ENCODE measurements at regions not wholly inside any gene's neighbourhood (a gene's known extent, or its start where the extent isn't known, plus 50 kb on each side); places are given as distances from the start of the nearest gene placed in this dataset.
"Not testable (repeated sequence)": the region's sequence is repeated elsewhere in the genome, so short reads cannot be mapped to it uniquely, and the experiment has no call there.

DNA sequence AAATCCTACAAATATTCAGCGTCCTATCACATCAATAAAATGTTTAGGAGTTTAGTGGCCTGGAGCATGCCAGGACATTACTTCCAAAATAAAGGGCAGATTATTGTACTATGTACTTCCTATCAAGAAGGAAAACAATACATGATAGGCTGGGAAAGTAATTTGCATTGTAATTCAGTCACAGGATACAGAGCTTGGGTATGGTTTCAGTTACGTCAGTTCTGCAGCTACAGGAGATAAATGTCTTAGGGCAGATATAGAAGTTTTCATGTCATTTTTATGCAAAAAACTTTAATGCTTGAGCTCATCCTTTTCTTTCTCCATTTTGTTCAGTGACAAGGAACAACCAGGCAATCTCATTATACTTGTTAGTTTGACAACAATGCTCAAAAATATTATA is 155.2 kb downstream of the NFKBIZ start:
- Histone ChIP-seq H3K4me3 (IDR thresholded peaks at IDR 0.05; ENCODE audit: insufficient read depth, low read depth, low read length) (no peak overlapping the region), H4K20me1 (ENCODE audit: insufficient read depth) (no peaks in the 10 kb centered on the region), H3K9ac (no peak overlapping the region), H3K27ac (no peak overlapping the region), H3K4me2 (no peak overlapping the region), H3K4me1 (ENCODE audit: low read depth, poor library complexity, severe bottlenecking) (no peaks in the 10 kb centered on the region), H3K79me2 (ENCODE audit: insufficient read depth, low read depth) (no peaks in the 10 kb centered on the region), H3K27me3 (ENCODE audit: insufficient read depth, low read depth) (no peaks in the 10 kb centered on the region), H3K36me3 (ENCODE audit: insufficient read depth) (no peaks in the 10 kb centered on the region), H2AFZ (ENCODE audit: low read depth) (no peak overlapping the region)
- TF ChIP-seq, protein P1, sequence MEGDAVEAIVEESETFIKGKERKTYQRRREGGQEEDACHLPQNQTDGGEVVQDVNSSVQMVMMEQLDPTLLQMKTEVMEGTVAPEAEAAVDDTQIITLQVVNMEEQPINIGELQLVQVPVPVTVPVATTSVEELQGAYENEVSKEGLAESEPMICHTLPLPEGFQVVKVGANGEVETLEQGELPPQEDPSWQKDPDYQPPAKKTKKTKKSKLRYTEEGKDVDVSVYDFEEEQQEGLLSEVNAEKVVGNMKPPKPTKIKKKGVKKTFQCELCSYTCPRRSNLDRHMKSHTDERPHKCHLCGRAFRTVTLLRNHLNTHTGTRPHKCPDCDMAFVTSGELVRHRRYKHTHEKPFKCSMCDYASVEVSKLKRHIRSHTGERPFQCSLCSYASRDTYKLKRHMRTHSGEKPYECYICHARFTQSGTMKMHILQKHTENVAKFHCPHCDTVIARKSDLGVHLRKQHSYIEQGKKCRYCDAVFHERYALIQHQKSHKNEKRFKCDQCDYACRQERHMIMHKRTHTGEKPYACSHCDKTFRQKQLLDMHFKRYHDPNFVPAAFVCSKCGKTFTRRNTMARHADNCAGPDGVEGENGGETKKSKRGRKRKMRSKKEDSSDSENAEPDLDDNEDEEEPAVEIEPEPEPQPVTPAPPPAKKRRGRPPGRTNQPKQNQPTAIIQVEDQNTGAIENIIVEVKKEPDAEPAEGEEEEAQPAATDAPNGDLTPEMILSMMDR (conservative IDR thresholded peaks at IDR 0.05; ENCODE audit: low read depth, low read length): no peak

DNA sequence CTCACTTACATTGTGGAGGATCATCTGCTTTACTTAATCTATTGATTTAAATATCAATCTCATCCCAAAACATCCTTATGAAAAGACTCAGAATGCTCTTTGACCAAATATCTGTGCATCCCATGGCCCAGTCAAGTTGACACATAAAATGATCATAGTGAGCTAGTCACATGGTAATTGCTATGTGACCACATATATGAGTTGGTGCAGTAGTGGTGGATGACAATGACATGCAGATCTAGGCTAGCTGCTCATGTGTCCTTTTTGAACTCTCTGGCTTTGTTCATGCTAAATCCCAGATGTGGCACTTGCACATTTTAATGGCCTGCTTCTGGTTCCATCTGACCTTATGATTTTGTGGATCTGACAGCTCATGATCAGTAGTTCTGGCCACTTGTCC is 156.2 kb downstream of the NFKBIZ start:
- no peak overlapping the region for H3K4me2 ChIP-seq
- H3K79me2 ChIP-seq (ENCODE audit: insufficient read depth, low read depth): no peaks in the 10 kb centered on the region
- H3K36me3 ChIP-seq (ENCODE audit: insufficient read depth): no peaks in the 10 kb centered on the region
- H3K9ac ChIP-seq: no peak overlapping the region
- H3K27me3 ChIP-seq (ENCODE audit: insufficient read depth, low read depth): no peaks in the 10 kb centered on the region
- TF ChIP-seq, protein P1 (conservative IDR thresholded peaks at IDR 0.05; ENCODE audit: low read depth, low read length): no peak
- no peak overlapping the region for H2AFZ ChIP-seq (ENCODE audit: low read depth)
- H3K4me3 ChIP-seq (IDR thresholded peaks at IDR 0.05; ENCODE audit: insufficient read depth, low read depth, low read length): no peak overlapping the region
- H3K4me1 ChIP-seq (ENCODE audit: low read depth, poor library complexity, severe bottlenecking): no peaks in the 10 kb centered on the region
- H4K20me1 ChIP-seq (ENCODE audit: insufficient read depth): no peaks in the 10 kb centered on the region
- no peak overlapping the region for H3K27ac ChIP-seq

DNA sequence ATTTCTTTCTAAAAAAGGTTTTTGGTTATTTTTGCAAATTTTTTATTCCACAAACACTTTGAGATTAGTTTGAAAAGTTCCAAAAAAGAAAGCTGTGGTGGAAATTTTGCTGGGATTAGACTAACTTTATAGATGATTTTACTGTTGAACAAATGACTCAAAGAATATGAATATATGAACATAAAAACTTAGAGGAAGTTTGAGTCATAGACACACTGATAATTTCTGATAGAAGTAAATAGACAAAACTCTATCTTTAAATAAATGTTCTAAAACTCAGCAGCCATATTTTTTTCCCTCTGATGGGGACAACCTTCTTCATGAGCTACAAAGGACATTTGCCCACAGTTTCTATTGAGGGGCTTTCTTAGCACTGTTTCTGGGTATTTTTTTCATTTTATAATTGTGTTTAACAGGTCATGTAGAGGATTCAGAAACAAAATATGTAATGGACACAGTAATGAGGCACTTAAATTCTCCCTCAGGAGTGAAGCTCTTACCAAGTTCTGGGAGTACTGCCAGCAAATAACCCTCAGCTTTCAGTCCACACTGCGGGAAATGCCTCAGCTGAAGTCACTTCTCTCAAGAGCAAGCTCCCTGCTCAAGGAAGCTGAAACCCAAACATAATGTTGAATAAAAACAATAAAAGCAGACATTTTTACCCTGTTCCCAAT is 157.6 kb downstream of the NFKBIZ start:
- no peaks in the 10 kb centered on the region for H4K20me1 ChIP-seq (ENCODE audit: insufficient read depth)
- H3K4me2 ChIP-seq: no peak overlapping the region
- H3K36me3 ChIP-seq (ENCODE audit: insufficient read depth): no peaks in the 10 kb centered on the region
- H2AFZ ChIP-seq (ENCODE audit: low read depth): no peak overlapping the region
- no peak overlapping the region for H3K27ac ChIP-seq
- H3K4me1 ChIP-seq (ENCODE audit: low read depth, poor library complexity, severe bottlenecking): no peaks in the 10 kb centered on the region
- H3K27me3 ChIP-seq (ENCODE audit: insufficient read depth, low read depth): no peaks in the 10 kb centered on the region
- TF ChIP-seq, protein P1 (conservative IDR thresholded peaks at IDR 0.05; ENCODE audit: low read depth, low read length): no peak
- no peak overlapping the region for H3K4me3 ChIP-seq (IDR thresholded peaks at IDR 0.05; ENCODE audit: insufficient read depth, low read depth, low read length)
- H3K9ac ChIP-seq: no peak overlapping the region
- no peaks in the 10 kb centered on the region for H3K79me2 ChIP-seq (ENCODE audit: insufficient read depth, low read depth)

DNA sequence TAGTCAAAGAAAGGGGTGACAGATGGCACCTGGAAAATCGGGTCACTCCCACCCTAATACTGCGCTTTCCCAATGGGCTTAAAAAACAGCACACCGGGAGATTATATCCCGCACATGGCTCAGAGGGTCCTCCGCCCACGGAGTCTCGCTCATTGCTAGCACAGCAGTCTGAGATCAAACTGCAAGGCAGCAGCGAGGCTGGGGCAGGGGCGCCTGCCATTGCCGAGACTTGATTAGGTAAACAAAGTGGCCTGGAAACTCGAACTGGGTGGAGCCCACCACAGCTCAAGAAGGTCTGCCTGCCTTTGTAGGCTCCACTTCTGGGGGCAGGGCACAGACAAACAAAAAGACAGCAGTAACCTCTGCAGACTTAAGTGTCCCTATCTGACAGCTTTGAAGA is 159.1 kb downstream of the NFKBIZ start:
- H3K36me3 ChIP-seq (ENCODE audit: insufficient read depth); H2AFZ ChIP-seq (ENCODE audit: low read depth); H3K27ac ChIP-seq; H3K4me3 ChIP-seq (IDR thresholded peaks at IDR 0.05; ENCODE audit: insufficient read depth, low read depth, low read length); H4K20me1 ChIP-seq (ENCODE audit: insufficient read depth); H3K4me1 ChIP-seq (ENCODE audit: low read depth, poor library complexity, severe bottlenecking); H3K9ac ChIP-seq; H3K4me2 ChIP-seq; H3K79me2 ChIP-seq (ENCODE audit: insufficient read depth, low read depth); H3K27me3 ChIP-seq (ENCODE audit: insufficient read depth, low read depth): not testable (repeated sequence)

DNA sequence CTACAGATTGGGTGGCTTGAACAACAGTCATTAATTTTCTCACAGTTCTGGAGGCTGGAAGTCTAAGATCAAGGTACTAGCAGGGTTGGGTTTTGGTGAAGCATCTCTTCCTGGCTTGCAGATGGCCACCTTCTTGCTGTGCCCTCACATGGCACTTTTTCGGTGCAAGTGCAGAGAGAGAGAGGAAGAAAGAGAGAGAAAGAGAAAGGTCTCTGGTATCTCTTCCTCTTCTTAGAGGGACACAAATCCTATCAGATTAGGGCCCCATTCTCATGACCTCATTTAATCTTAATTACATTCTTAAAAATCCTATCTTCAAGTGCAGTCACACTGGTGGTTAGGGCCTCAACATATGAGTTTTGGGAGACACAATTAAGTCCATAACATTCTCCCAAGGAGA is 167.1 kb downstream of the NFKBIZ start:
- Histone ChIP-seq H3K27me3 (ENCODE audit: insufficient read depth, low read depth) (no peaks in the 10 kb centered on the region), H4K20me1 (ENCODE audit: insufficient read depth) (no peaks in the 10 kb centered on the region), H3K79me2 (ENCODE audit: insufficient read depth, low read depth) (no peaks in the 10 kb centered on the region), H3K9ac (no peak overlapping the region), H3K4me3 (IDR thresholded peaks at IDR 0.05; ENCODE audit: insufficient read depth, low read depth, low read length) (no peak overlapping the region), H3K27ac (no peak overlapping the region), H2AFZ (ENCODE audit: low read depth) (no peak overlapping the region), H3K4me2 (no peak overlapping the region), H3K4me1 (ENCODE audit: low read depth, poor library complexity, severe bottlenecking) (no peaks in the 10 kb centered on the region), H3K36me3 (ENCODE audit: insufficient read depth) (no peaks in the 10 kb centered on the region)
- TF ChIP-seq, protein P1 (conservative IDR thresholded peaks at IDR 0.05; ENCODE audit: low read depth, low read length): no peak
